GM19467 (cell line): ENCODE measurements at regions not wholly inside any gene's neighbourhood (a gene's known extent, or its start where the extent isn't known, plus 50 kb on each side); places are given as distances from the start of the nearest gene placed in this dataset.

Experiments used
- ATAC-seq: cut with Tn5 transposase; IDR thresholded peaks from one replicate; pipeline ENCODE4 v1.9.1; 2021; ENCODE audit warnings: mild to moderate bottlenecking, moderate library complexity; ENCODE audit not compliant: unreplicated experiment

DNA sequence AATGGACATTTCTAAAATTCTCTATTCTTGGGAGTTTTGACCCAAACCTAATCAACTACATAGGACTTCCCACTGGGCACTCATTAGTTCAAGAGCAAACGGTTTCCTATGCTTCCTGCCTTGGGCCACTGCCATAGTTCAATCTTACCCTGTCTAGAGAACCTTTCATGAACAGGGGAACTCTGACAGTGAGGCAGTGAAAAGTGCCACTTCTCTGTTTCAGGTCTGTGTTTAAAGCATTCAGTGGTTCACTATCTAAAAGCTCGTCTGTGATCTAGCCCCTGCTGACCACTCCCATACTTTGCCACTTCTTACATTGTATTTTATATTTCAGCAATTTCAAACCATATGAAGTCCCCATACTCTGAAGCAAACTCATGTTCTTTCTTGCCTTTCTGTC, 122.7 kb upstream of the IGF1 start:
- ATAC-seq = no peak

DNA sequence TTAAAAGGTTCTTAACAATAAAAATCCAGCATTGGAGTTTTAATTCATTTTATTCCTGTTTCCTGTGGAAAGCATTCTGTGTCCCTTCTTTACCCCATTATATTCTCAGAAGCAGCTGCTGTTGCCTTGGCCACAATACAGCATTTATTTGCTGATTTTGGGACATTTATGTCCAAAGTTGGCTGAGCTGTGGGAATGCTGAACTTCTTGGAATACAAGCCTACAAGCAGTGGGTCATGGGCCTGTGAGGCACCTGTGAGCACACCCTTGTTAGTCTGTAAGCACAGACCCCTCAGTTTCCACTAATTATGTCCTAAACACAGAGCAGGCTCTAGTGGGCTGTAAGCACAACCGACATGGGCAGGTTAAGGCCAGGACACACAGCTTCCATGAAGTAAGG, 122.2 kb upstream of the IGF1 start:
- no peak for ATAC-seq

DNA sequence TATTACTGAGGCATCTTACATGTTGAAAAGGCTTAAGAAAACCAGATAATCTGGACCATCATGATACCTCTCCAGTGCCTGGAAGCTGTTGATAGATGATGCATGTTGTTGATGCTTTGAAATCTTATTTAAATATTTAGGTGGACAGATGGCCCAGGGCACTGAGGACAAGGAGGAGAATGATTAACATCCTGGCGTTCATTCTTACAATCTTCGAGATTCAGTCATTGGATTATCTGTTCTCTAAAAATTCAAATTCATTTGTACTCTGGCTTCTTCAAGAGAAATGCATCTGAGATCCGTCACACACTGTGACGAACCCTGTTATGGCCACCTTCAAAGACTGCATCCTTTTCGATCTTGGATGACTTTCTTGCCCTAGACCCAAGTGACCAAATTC, 121.3 kb upstream of the IGF1 start:
- no peak for ATAC-seq

DNA sequence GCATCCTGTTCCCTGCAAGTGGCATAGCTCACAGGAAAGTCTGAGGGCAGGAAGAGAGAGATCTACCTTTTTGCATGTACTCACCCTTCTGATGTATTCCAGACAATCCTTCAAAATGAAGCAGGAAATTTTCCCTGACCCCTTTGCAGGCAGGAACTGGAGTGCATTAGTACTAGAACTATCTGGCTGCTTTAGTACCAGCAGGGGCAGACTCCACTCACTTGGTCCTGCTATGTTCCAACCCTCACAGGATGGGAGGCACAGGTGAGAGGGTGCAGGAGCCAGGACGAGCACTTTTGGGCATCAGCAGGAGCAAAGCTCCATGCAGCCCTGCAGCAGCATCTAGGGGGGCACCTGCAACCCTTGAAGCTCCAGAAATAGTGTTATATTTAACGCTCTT, 116.3 kb upstream of the IGF1 start:
- no peak for ATAC-seq

- no peak for ATAC-seq
Measured at GRCh38 chr12:102596031-102596430, 115.7 kb upstream of the IGF1 start.

- ATAC-seq = no peak
Measured at GRCh38 chr12:102595315-102595714, 115.0 kb upstream of the IGF1 start.

DNA sequence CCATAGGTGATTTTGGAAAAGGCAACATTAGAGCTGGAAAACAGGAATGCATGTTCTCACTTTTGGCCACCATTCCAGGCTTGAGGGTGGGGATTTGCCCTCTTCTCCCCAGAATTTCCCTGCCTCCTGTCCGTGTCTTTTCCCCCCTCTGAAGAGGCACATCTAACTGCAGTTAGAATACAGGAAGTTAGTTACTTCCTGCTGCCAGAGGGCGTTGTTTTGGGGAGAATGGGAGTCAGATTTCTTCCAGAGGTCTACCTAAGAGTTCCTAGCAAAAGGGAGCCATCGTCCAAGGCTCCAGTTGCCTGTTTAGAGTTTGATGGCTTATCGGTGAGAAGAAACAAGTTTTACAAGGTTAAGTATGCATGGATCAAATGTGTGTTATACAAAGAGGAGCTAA, 112.8 kb upstream of the IGF1 start:
- no peak for ATAC-seq

- no peak for ATAC-seq
Measured at GRCh38 chr12:102592134-102592533, 111.8 kb upstream of the IGF1 start.

DNA sequence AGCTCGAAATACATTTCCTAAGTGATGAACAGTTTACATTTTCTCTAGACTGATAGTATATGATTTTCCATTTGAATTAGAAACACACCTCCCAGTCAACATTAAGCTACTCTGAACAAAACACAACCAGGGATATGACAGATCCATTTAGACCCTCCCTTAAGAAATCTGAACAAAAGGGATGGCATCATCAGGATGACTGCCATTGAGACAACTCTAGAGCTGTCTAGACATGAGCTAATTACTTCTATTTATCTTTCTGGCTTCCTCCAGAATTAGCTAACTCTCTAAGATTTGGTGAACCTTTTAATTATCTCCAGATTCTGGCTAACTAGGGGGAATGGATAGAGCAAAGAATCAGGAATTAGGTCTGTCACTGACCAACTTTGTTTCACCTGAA, 92.9 kb upstream of the IGF1 start:
- ATAC-seq = no peak

DNA sequence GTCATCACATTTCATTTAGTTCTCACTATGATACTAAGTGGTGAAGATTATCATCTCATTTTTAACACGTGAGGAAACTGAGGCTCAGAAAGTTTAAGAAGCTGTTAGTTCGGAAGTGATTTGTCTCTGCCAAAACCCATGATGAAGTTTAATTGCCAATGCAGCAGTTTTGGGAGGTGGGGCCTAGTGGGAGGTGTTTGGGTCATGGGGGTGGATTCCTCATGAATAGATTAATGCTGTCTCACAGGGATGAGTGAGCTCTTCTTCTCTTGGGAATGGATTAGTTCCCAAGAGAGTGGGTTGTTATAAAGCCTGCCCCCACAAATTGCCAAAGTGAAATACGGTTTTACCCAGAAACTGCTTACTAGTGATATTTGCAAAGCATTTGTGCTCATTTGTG, 91.5 kb upstream of the IGF1 start:
- ATAC-seq = no peak

GRCh38 chr12:102570256-102570655, 89.9 kb upstream of the IGF1 start:
- no peak for ATAC-seq

GRCh38 chr12:102569803-102570202, 89.4 kb upstream of the IGF1 start:
- no peak for ATAC-seq

GRCh38 chr12:102568276-102568675, 87.9 kb upstream of the IGF1 start:
- ATAC-seq = no peak

GRCh38 chr12:102567031-102567985, 86.9 kb upstream of the IGF1 start:
- ATAC-seq = no peak

GRCh38 chr12:102565555-102565954, 85.2 kb upstream of the IGF1 start:
- no peak for ATAC-seq

GRCh38 chr12:102564026-102564425, 83.7 kb upstream of the IGF1 start:
- ATAC-seq = no peak

- ATAC-seq = no peak
Measured at GRCh38 chr12:102562836-102563425, 82.6 kb upstream of the IGF1 start.

GRCh38 chr12:102551186-102551585, 70.8 kb upstream of the IGF1 start:
- no peak for ATAC-seq

DNA sequence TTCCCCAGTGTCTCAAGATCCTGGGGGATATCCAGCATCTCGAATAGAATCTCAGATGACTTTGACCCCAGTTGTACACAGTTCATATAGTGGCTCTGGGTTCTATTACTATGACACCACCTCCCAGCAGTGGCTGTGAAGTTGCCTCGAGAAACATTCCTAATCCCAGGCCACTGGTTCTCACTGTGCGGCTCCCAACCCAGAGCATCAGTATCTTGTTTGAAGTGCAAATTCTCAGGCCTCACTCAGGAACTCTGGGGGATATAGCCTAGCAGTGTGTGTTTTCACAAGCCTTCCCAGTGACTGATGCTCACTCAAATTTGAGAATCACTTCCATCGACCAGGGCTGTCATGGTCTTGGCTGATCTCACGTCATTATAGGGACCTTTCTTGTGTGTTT, 69.3 kb upstream of the IGF1 start:
- ATAC-seq = no peak

- ATAC-seq = no peak
Measured at GRCh38 chr12:102548543-102548942, 68.2 kb upstream of the IGF1 start.

GRCh38 chr12:102543494-102544485, 63.4 kb upstream of the IGF1 start:
- no peak for ATAC-seq
